HepG2 (cell line): ENCODE measurements at regions not wholly inside any gene's neighbourhood (a gene's known extent, or its start where the extent isn't known, plus 50 kb on each side); places are given as distances from the start of the nearest gene placed in this dataset.

ENCODE experiments used
- AFF4 ChIP-seq: sonication (generic); formaldehyde crosslinking; IDR thresholded peaks from 2 replicates; pipeline ENCODE4 v1.4.0; 2020; ENCODE audit warnings: missing genetic modification reagents
- FOSL1 ChIP-seq: sonication (generic); formaldehyde crosslinking; IDR thresholded peaks from 2 replicates; pipeline ENCODE4 v1.9.0; 2021; ENCODE audit warnings: missing genetic modification reagents, borderline replicate concordance
- HNF4A ChIP-seq: sonication (generic); formaldehyde crosslinking; IDR thresholded peaks from 2 replicates; pipeline ENCODE4 v1.4.0; 2020; ENCODE audit warnings: missing genetic modification reagents
- MEIS1 ChIP-seq: sonication (generic); formaldehyde crosslinking; IDR thresholded peaks from 2 replicates; pipeline ENCODE4 v1.9.0; 2021; ENCODE audit warnings: mild to moderate bottlenecking, missing genetic modification reagents, moderate library complexity, borderline replicate concordance
- ZNF670 ChIP-seq: sonication (generic); formaldehyde crosslinking; IDR thresholded peaks from 2 replicates; pipeline ENCODE4 v1.8.0; 2022; ENCODE audit warnings: mild to moderate bottlenecking, missing genetic modification reagents, borderline replicate concordance

GRCh38 chr3:55406696-55407425 lies 80.2 kb downstream of the WNT5A start:
- TF ChIP-seq AFF4 (CRISPR knock-in tag) (no peak), HNF4A (CRISPR knock-in tag) (no peak), MEIS1 (CRISPR knock-in tag) (no peak), ZNF670 (CRISPR knock-in tag) (no peak), FOSL1 (CRISPR knock-in tag) (no peak)
